ENCODE measurements at regions not wholly inside any gene's neighbourhood (a gene's known extent, or its start where the extent isn't known, plus 50 kb on each side); places are given as distances from the start of the nearest gene placed in this dataset.

DNA sequence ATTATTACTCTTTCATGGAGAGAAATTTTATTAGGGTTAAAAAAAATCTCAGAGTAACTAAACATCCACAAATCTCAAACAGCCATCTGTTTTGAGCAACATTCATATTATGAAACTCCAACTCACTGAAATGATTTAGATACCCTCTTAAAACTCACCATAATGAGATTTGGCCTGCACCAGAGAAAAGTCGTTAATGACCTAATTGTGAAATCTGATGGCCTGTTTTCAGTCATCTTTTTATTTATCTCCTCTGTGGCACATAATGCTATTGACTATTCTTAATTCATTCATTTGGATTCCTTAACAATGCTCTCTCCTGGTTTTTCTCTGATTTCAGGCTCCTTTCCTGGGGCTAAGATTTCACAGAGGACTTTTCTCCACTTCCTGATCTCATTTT lies 192.7 kb downstream of the RNF144B start:
- TF ChIP-seq POLR2A (IDR thresholded peaks at IDR 0.05) = no peak
- TF ChIP-seq, protein P1, sequence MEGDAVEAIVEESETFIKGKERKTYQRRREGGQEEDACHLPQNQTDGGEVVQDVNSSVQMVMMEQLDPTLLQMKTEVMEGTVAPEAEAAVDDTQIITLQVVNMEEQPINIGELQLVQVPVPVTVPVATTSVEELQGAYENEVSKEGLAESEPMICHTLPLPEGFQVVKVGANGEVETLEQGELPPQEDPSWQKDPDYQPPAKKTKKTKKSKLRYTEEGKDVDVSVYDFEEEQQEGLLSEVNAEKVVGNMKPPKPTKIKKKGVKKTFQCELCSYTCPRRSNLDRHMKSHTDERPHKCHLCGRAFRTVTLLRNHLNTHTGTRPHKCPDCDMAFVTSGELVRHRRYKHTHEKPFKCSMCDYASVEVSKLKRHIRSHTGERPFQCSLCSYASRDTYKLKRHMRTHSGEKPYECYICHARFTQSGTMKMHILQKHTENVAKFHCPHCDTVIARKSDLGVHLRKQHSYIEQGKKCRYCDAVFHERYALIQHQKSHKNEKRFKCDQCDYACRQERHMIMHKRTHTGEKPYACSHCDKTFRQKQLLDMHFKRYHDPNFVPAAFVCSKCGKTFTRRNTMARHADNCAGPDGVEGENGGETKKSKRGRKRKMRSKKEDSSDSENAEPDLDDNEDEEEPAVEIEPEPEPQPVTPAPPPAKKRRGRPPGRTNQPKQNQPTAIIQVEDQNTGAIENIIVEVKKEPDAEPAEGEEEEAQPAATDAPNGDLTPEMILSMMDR (IDR thresholded peaks at IDR 0.05) = no peak
- TF ChIP-seq POLR2AphosphoS5 (IDR thresholded peaks at IDR 0.05) = no peak
